H9 (cell line): ENCODE measurements at regions not wholly inside any gene's neighbourhood (a gene's known extent, or its start where the extent isn't known, plus 50 kb on each side); places are given as distances from the start of the nearest gene placed in this dataset.
"Not testable (repeated sequence)": the region's sequence is repeated elsewhere in the genome, so short reads cannot be mapped to it uniquely, and the experiment has no call there.

ENCODE experiments used
- DNase-seq: peaks from one replicate; pipeline ENCODE4 v3.0.0-alpha.2; 2017
- H2AFZ ChIP-seq: one replicate; pipeline ENCODE4 v1.6.1; 2013; ENCODE audit warnings: mild to moderate bottlenecking, low read length, control low read depth, moderate library complexity
- H2AK5ac ChIP-seq: 2 replicates; pipeline ENCODE4 v1.6.1; 2013; ENCODE audit warnings: low read length, control low read depth, mixed read lengths; ENCODE audit not compliant: insufficient read length
- H2BK120ac ChIP-seq: one replicate; pipeline ENCODE4 v1.6.1; 2013; ENCODE audit warnings: low read depth, mild to moderate bottlenecking, low read length, control low read depth, inconsistent platforms; ENCODE audit not compliant: poor library complexity, severe bottlenecking
- H2BK12ac ChIP-seq: 2 replicates; pipeline ENCODE4 v1.6.1; 2013; ENCODE audit warnings: low read length, control low read depth, mixed read lengths, low read depth; ENCODE audit not compliant: insufficient read length
- H2BK15ac ChIP-seq: 2 replicates; pipeline ENCODE4 v1.6.1; 2013; ENCODE audit warnings: low read depth, low read length, control low read depth
- H2BK20ac ChIP-seq: one replicate; pipeline ENCODE4 v1.6.1; 2013; ENCODE audit warnings: low read depth, mild to moderate bottlenecking, low read length, control low read depth, inconsistent platforms; ENCODE audit not compliant: poor library complexity, severe bottlenecking
- H2BK5ac ChIP-seq: 2 replicates; pipeline ENCODE4 v1.6.1; 2013; ENCODE audit warnings: low read length, control low read depth, mixed read lengths; ENCODE audit not compliant: insufficient read length
- H3K14ac ChIP-seq: 2 replicates; pipeline ENCODE4 v1.6.1; 2013; ENCODE audit warnings: low read length, control low read depth; ENCODE audit not compliant: insufficient read depth
- H3K18ac ChIP-seq: 2 replicates; pipeline ENCODE4 v1.6.1; 2013; ENCODE audit warnings: low read depth, mild to moderate bottlenecking, mixed read lengths, low read length, control low read depth; ENCODE audit not compliant: insufficient read length
- H3K23ac ChIP-seq: 2 replicates; pipeline ENCODE4 v1.6.1; 2013; ENCODE audit warnings: low read length, control low read depth, mixed read lengths, low read depth; ENCODE audit not compliant: insufficient read length
- H3K23me2 ChIP-seq: 2 replicates; pipeline ENCODE4 v1.6.1; 2013; ENCODE audit warnings: low read depth, mild to moderate bottlenecking, mixed read lengths, low read length, control low read depth; ENCODE audit not compliant: insufficient read length, poor library complexity, severe bottlenecking
- H3K27ac ChIP-seq: 2 replicates; pipeline ENCODE4 v1.5.1; 2013; ENCODE audit warnings: low read length, control low read depth, mixed read lengths, low read depth; ENCODE audit not compliant: insufficient read length
- H3K27me3 ChIP-seq: 2 replicates; pipeline ENCODE4 v1.6.1; 2013; ENCODE audit warnings: low read length, control low read depth, inconsistent platforms; ENCODE audit not compliant: insufficient read depth
- H3K4ac ChIP-seq: 2 replicates; pipeline ENCODE4 v1.6.1; 2013; ENCODE audit warnings: low read depth, mild to moderate bottlenecking, control low read depth, inconsistent platforms, low read length, moderate library complexity
- H3K4me1 ChIP-seq: 2 replicates; pipeline ENCODE4 v1.6.1; 2013; ENCODE audit warnings: low read length, control low read depth, inconsistent platforms; ENCODE audit not compliant: insufficient read depth
- H3K4me2 ChIP-seq: 2 replicates; pipeline ENCODE4 v1.6.1; 2013; ENCODE audit warnings: low read length, control low read depth, mixed read lengths; ENCODE audit not compliant: insufficient read length, insufficient read depth
- H3K56ac ChIP-seq: 2 replicates; pipeline ENCODE4 v1.6.1; 2013; ENCODE audit warnings: low read depth, mild to moderate bottlenecking, mixed read lengths, low read length, control low read depth; ENCODE audit not compliant: insufficient read length
- H3K79me1 ChIP-seq: 2 replicates; pipeline ENCODE4 v1.6.1; 2013; ENCODE audit warnings: low read depth, mild to moderate bottlenecking, moderate library complexity, low read length, control low read depth, inconsistent platforms; ENCODE audit not compliant: insufficient read depth, poor library complexity, severe bottlenecking
- H3K79me2 ChIP-seq: 2 replicates; pipeline ENCODE4 v1.6.1; 2013; ENCODE audit warnings: low read length, control low read depth, inconsistent platforms; ENCODE audit not compliant: insufficient read depth
- H3K9ac ChIP-seq: 2 replicates; pipeline ENCODE4 v1.6.1; 2013; ENCODE audit warnings: low read length, control low read depth, mixed read lengths; ENCODE audit not compliant: insufficient read length; ENCODE audit errors: extremely low read depth
- H3K9me3 ChIP-seq: one replicate; pipeline ENCODE4 v1.6.1; 2013; ENCODE audit warnings: low read depth, low read length, inconsistent platforms; ENCODE audit not compliant: control insufficient read depth
- H3T11ph ChIP-seq: one replicate; pipeline ENCODE4 v1.6.1; 2013; ENCODE audit warnings: mild to moderate bottlenecking, low read length, control low read depth, inconsistent platforms
- H4K20me1 ChIP-seq: one replicate; pipeline ENCODE4 v1.6.1; 2013; ENCODE audit not compliant: control insufficient read depth, insufficient read length, insufficient read depth
- H4K5ac ChIP-seq: 2 replicates; pipeline ENCODE4 v1.6.1; 2013; ENCODE audit warnings: low read depth, mild to moderate bottlenecking, mixed read lengths, low read length, control low read depth; ENCODE audit not compliant: insufficient read length
- H4K8ac ChIP-seq: replicated peaks from 2 replicates; pipeline ENCODE4 v1.6.1; 2013; ENCODE audit warnings: low read length, control low read depth, mixed read lengths, low read depth; ENCODE audit not compliant: insufficient read length
- H4K91ac ChIP-seq: 2 replicates; pipeline ENCODE4 v1.6.1; 2013; ENCODE audit warnings: low read depth, mild to moderate bottlenecking, moderate library complexity, mixed read lengths, low read length, control low read depth; ENCODE audit not compliant: insufficient read length
- H3K27ac Mint-ChIP-seq, 3 experiments: 2 replicates in 2 of 3; 3 replicates in 1 of 3; pipeline ENCODE4 v1.8.0; 2020 to 2021; ENCODE audit warnings: mixed read lengths in 3 of 3, mild to moderate bottlenecking in 1 of 3, moderate library complexity in 1 of 3
- H3K27me3 Mint-ChIP-seq: 2 replicates; pipeline ENCODE4 v1.8.0; 2021; ENCODE audit warnings: low read depth, mild to moderate bottlenecking, moderate library complexity, mixed read lengths
- H3K36me3 Mint-ChIP-seq, 3 experiments: 2 replicates in 2 of 3; 3 replicates in 1 of 3; pipeline ENCODE4 v1.8.0; 2020 to 2021; ENCODE audit warnings: low read depth in 3 of 3, mixed read lengths in 3 of 3; ENCODE audit not compliant: insufficient read depth in 1 of 3
- H3K4me1 Mint-ChIP-seq, 2 experiments: 2 replicates each; pipeline ENCODE4 v1.8.0; 2020; ENCODE audit warnings: mixed read lengths in 2 of 2
- H3K4me3 Mint-ChIP-seq, 2 experiments: 2 replicates in 1 of 2; 3 replicates in 1 of 2; pipeline ENCODE4 v1.8.0; 2020 to 2021; ENCODE audit warnings: mild to moderate bottlenecking in 2 of 2, mixed read lengths in 2 of 2, moderate library complexity in 1 of 2
- H3K9me3 Mint-ChIP-seq, 2 experiments: 2 replicates in 1 of 2; 3 replicates in 1 of 2; pipeline ENCODE4 v1.8.0; 2020; ENCODE audit warnings: mild to moderate bottlenecking in 2 of 2, mixed read lengths in 2 of 2, moderate library complexity in 1 of 2
- WGBS: extraction: QIAGEN DNeasy Blood & Tissue Kit; methylation state at CpG from one replicate; pipeline ENCODE4 v1.1.7; 2013; ENCODE audit warnings: missing lambda C conversion rate, low lambda C conversion rate, mixed read lengths; ENCODE audit not compliant: insufficient read length; ENCODE audit errors: extremely low coverage; 5-methylcytosine and 5-hydroxymethylcytosine counted together
- TF ChIP-seq, protein P1 (sequence below): fragments of 200-600 bp; sonication (generic); conservative IDR thresholded peaks from 3 replicates; pipeline ENCODE4 v1.8.0; 2021; ENCODE audit warnings: antibody characterized with exemption, mild to moderate bottlenecking

DNA sequence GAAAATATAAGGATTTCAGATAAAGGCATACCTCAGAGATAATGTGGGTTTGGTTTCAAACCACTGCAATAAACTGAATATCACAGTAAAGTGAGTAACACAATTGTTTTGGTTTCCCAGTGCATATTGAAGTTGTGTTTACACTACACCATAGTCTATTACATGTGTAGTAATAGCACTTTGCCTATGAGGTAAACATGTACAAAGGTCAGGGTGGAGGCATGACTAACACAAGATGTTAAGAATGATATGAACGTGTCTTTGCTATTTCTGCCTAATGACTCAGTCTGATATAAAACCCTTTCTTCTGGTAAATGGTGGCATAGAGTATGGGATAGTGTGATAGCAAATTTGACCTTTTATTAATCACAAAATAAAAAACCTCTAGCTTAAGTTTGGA lies 621.5 kb upstream of the ADGRL2 start:
- Histone ChIP-seq H3K18ac (no peak overlapping the region), H3K23ac (no peak overlapping the region), H3K4me2 (no peak overlapping the region), H3K27me3 (no peaks in the 10 kb centered on the region), H4K5ac (no peak overlapping the region), H2BK20ac (no peak overlapping the region), H3K56ac (no peak overlapping the region), H4K8ac (no peak overlapping the region), H3K14ac (no peak overlapping the region), H3K27ac (no peak overlapping the region), H2BK15ac (no peak overlapping the region), H2BK120ac (no peak overlapping the region), H3K9ac (no peak overlapping the region), H2BK5ac (no peak overlapping the region), H3K23me2 (no peaks in the 10 kb centered on the region), H2AFZ (no peak overlapping the region), H2AK5ac (no peak overlapping the region), H4K91ac (no peak overlapping the region), H3T11ph (no peak overlapping the region), H3K79me1 (no peaks in the 10 kb centered on the region), H4K20me1 (no peaks in the 10 kb centered on the region), H3K9me3 (no peaks in the 10 kb centered on the region), H3K4ac (no peak overlapping the region), H3K79me2 (no peaks in the 10 kb centered on the region), H2BK12ac (no peak overlapping the region), H3K4me1 (no peaks in the 10 kb centered on the region)
- WGBS, result no CpG with 5 or more reads among the region's 1 CpG
- Mint-ChIP-seq H3K4me3 (no peak overlapping the region), H3K9me3 (peaks cover 12 to 24% of the 10 kb centered on the region in 2 experiments; a peak in 3 of 5 replicates), H3K4me1 (no peaks in the 10 kb centered on the region; a peak in 1 of 4 replicates), H3K36me3 (peaks cover 13 to 26% (median 14%) of the 10 kb centered on the region in 3 experiments), H3K27me3 (no peaks in the 10 kb centered on the region; the same call in 1 of the 2 replicates), H3K27ac (no peak overlapping the region)
- TF ChIP-seq, protein P1, sequence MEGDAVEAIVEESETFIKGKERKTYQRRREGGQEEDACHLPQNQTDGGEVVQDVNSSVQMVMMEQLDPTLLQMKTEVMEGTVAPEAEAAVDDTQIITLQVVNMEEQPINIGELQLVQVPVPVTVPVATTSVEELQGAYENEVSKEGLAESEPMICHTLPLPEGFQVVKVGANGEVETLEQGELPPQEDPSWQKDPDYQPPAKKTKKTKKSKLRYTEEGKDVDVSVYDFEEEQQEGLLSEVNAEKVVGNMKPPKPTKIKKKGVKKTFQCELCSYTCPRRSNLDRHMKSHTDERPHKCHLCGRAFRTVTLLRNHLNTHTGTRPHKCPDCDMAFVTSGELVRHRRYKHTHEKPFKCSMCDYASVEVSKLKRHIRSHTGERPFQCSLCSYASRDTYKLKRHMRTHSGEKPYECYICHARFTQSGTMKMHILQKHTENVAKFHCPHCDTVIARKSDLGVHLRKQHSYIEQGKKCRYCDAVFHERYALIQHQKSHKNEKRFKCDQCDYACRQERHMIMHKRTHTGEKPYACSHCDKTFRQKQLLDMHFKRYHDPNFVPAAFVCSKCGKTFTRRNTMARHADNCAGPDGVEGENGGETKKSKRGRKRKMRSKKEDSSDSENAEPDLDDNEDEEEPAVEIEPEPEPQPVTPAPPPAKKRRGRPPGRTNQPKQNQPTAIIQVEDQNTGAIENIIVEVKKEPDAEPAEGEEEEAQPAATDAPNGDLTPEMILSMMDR, result no peak
- DNase-seq, result no peak

DNA sequence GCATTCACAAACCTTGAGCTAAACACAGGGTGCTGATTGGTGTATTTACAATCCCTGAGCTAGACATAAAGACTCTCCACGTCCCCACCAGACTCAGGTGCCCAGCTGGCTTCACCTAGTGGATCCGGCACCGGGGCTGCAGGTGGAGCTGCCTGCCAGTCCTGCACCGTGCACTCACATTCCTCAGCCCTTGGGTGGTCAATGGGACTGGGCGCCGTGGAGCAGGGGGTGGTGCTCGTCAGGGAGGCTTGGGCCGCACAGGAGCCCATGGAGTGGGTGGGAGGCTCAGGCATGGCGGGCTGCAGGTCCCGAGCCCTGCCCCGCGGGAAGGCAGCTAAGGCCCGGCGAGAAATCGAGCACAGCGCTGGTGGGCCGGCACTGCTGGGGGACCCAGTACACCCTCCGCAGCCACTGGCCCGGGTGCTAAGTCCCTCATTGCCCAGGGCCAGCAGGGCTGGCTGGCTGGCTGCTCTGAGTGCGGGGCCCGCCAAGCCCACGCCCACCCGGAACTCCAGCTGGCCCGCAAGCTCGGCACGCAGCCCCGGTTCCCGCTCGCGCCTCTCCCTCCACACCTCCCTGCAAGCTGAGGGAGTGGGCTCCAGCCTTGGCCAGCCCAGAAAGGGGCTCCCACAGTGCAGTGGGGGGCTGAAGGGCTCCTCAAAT lies 622.2 kb upstream of the ADGRL2 start:
- Mint-ChIP-seq H3K36me3 (peaks cover 15 to 32% (median 17%) of the 10 kb centered on the region in 3 experiments), H3K9me3 (peaks cover 14 to 30% of the 10 kb centered on the region in 2 experiments; a peak in 4 of 5 replicates)
- H3K23ac ChIP-seq, H4K8ac ChIP-seq, H3K27me3 ChIP-seq, H3K27ac Mint-ChIP-seq, H3K27me3 Mint-ChIP-seq, DNase-seq, H3K56ac ChIP-seq, H3K4ac ChIP-seq, H3K27ac ChIP-seq, H2BK5ac ChIP-seq, H3K23me2 ChIP-seq, H2BK120ac ChIP-seq, H4K5ac ChIP-seq, H3K14ac ChIP-seq, H4K20me1 ChIP-seq, H2BK20ac ChIP-seq, H3K79me2 ChIP-seq, H3K9me3 ChIP-seq, H2BK12ac ChIP-seq, H3K9ac ChIP-seq, H2AK5ac ChIP-seq, H3K79me1 ChIP-seq, H3K18ac ChIP-seq, H3K4me2 ChIP-seq, H4K91ac ChIP-seq, H3K4me3 Mint-ChIP-seq, H2AFZ ChIP-seq, H3K4me1 Mint-ChIP-seq, H2BK15ac ChIP-seq, H3K4me1 ChIP-seq, H3T11ph ChIP-seq: not testable (repeated sequence)
- no CpG with 5 or more reads among the region's 30 CpGs for WGBS
